ENCODE measurements at regions not wholly inside any gene's neighbourhood (a gene's known extent, or its start where the extent isn't known, plus 50 kb on each side); places are given as distances from the start of the nearest gene placed in this dataset.
"Not testable (repeated sequence)": the region's sequence is repeated elsewhere in the genome, so short reads cannot be mapped to it uniquely, and the experiment has no call there.

- no peak for DNase-seq
Observed at GRCh38 chr6:63022631-63023030, 188.6 kb upstream of the FKBP1C start.

DNA sequence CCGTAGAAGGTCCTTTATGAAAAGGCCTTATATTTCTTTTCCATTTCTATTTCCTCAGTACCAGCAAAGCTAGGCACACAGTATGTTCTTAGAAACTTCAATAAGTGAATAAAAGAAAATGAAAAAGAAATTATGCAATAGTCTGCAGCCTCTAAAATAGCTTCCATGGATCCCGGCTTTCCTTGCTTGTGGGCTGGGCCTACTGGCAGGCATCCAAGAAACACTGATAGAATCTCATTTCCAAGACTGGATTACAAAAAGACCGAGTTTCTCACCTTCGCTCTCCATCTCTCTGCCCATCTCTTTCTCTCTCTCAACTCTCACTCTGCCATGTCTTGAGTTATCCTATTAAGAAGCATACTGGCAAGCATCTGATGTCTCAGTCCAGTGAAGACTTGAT is 187.5 kb upstream of the FKBP1C start:
- DNase-seq, result no peak

GRCh38 chr6:63049216-63049615 is 162.1 kb upstream of the FKBP1C start:
- DNase-seq, result no peak

GRCh38 chr6:63053206-63053605 is 158.1 kb upstream of the FKBP1C start:
- not testable (repeated sequence) for DNase-seq

- no peak for DNase-seq
Observed at GRCh38 chr6:63058601-63059000, 152.7 kb upstream of the FKBP1C start.

- no peak for DNase-seq
Observed at GRCh38 chr6:63063631-63064271, 147.5 kb upstream of the FKBP1C start.

DNA sequence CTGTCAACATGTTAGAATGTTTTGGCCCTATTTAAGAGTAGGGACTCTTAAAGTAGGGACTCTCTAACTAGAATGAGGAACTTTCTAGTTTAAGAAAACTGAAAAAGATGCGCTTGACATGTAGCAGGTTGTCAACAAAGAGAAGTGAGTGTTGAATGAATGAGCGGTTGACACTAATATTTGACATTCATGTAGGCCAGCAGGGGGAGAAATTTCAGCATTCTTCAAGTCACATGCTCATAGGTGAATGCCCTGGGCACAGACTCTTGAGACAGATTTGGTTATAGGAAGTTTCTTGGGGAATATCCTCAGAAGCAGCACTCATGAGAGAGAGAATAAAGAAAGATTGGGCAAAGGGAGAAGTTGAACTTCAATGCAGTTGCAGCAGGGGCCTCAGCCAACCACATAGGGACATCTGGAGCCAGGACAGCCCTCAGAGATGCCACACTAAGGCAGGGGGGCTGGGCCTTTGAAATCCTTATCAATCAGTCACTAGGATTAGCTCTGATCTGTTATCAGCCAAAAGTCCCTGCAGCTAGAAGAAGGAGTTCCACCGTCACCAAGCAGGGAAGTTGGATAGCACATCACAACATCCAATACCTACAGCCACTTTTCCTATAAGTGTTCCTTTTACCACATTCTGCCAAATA is 145.1 kb upstream of the FKBP1C start:
- no peak for DNase-seq

DNA sequence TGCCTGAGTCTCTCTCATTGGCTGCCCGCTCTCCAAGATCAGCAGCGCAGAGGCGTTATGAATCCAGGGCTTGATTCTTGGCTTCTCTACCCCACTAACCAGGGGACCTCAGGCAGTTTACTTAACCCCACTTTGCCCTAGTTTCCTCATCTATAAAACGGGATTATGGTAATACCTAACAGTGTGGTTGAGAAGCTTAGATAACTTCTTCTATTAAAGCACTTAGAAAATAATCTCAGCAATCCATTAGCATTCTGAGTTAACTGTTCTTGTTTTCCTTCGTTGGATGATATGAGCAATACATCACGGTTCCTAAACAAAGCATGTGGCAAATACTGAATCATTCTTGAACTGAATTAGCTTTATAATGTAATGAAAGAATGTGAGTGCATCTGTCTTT is 116.3 kb upstream of the FKBP1C start:
- DNase-seq, result no peak

GRCh38 chr6:63097222-63097621 is 114.0 kb upstream of the FKBP1C start:
- no peak for DNase-seq

DNA sequence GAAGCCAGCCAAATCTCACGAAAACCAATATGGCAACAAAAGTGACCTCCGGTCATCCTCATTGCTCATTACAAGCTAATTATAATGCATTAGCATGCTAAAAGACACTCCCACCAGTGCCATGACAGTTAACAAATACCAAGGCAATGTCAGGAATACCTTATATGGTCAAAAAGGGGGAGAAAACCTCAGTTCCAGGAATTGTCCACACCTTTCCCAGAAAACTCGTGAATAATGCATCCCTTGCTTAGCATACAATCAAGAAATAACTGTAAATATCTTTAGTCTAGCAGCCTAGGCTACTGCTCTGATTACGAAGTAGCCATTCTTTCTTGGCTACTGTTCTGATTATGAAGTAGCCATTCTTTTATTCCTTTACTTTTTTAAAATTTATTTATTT is 112.5 kb upstream of the FKBP1C start:
- DNase-seq, result no peak

DNA sequence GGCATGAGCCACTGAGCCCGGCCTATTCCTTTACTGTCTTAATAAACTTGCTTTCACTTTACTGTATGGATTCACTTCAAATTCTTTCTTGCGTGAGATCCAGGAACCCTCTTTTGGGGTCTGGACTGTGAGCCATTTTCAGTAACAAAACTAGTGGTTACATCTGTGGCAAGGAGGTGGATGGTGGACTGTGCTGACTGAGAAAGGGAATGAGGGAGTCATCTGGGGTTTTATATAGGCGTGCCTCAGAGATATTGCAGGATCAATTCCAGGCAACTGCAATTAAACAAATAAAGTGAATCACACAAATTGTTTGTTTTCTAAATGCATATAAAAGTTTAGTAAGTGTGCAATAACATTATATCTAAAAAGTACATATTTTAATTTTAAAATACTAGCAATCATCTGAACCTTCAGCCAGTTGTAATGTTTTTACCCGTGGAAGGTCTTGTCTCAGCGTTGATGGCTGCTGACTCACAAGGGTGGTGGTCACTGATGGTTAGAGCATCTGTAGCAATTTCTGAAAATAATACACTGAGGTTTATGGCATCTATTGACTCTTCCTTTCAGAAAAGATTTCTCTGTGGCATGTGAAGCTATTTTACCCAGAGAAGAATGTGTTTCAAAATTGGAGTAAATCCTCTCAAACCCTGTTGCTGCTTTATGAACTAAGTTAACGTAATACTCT is 111.4 kb upstream of the FKBP1C start:
- no peak for DNase-seq

- DNase-seq, result no peak
Observed at GRCh38 chr6:63114610-63115211, 96.6 kb upstream of the FKBP1C start.

- no peak for DNase-seq
Observed at GRCh38 chr6:63121166-63121565, 90.1 kb upstream of the FKBP1C start.

GRCh38 chr6:63140114-63140513 is 71.2 kb upstream of the FKBP1C start:
- no peak for DNase-seq

GRCh38 chr6:63140692-63141318 is 70.5 kb upstream of the FKBP1C start:
- no peak for DNase-seq

GRCh38 chr6:63149730-63150129 is 61.5 kb upstream of the FKBP1C start:
- DNase-seq, result no peak

DNA sequence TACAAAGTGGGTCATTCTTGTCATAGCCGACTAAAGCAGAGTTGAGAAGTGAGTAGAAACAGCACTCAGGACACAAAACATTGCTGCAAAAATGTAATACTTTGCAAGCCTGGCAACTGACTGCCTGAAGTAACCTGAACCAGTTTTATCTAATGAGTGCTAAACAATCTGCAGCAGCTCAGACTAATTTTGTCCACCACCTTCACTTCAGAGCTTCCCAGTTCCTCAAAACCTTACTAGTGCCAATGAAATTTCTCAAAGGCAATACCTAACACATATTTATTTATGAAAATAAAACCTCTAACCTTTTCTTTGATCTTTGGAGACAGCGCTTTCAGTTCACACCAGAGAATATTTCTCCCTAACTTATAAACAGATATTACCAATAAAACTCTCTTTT is 56.7 kb upstream of the FKBP1C start:
- no peak for DNase-seq
